ENCODE measurements at regions not wholly inside any gene's neighbourhood (a gene's known extent, or its start where the extent isn't known, plus 50 kb on each side); places are given as distances from the start of the nearest gene placed in this dataset.

- no peak for TF ChIP-seq CTCF (conservative IDR thresholded peaks at IDR 0.05 in 1 of 2, IDR thresholded peaks at IDR 0.05 in 1 of 2; ENCODE audit: extremely low read depth in 1 of 2, insufficient read depth in 1 of 2, low read depth in 1 of 2, low read length in 2 of 2)
- TF ChIP-seq EZH2 (IDR thresholded peaks at IDR 0.05; ENCODE audit: borderline replicate concordance, low read length): no peak
Measured at GRCh38 chr16:24626256-24626655, 86.9 kb downstream of the RBBP6 start.

All from mammary epithelial cell (primary cell).